ENCODE measurements at regions not wholly inside any gene's neighbourhood (a gene's known extent, or its start where the extent isn't known, plus 50 kb on each side); places are given as distances from the start of the nearest gene placed in this dataset.

DNA sequence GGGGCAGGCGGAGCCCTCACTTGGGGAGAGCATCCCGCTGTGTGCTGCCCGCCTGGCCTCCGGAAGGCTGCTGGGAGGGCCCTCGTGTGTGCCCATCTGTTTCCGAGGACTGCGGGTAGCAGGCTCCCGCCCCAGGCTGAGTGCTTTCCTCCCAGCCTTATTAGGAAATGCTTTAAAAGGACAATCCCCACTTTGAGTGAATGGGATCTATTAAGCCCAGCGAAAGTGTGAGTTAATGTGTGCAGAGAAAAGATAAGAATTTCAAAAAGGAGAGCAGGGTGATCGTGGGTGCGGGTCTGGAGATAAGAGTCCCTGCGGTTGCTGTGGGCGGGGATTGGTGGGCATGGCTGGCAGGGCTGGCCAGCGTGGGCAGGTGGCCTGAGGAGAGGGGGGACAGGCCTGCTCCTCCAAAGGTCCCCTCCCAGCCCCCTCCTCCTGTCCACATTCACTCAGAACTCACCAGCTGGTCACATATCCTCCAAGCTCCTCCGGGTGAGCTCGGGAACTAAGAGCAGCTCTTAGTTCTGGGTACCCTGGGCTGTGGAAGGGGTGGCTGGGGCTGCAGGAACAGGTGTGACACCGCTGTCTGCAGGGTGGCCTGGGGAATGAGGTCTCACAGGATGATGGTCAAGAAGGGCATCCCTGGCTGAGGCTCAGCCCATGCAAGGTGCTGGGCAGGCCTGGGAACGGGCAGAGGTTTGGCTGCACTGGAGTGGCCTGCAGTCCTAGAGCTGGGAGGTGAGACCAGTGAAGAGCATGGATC is 1260.3 kb downstream of the BRD1 start:
- DNase-seq = no peak

DNA sequence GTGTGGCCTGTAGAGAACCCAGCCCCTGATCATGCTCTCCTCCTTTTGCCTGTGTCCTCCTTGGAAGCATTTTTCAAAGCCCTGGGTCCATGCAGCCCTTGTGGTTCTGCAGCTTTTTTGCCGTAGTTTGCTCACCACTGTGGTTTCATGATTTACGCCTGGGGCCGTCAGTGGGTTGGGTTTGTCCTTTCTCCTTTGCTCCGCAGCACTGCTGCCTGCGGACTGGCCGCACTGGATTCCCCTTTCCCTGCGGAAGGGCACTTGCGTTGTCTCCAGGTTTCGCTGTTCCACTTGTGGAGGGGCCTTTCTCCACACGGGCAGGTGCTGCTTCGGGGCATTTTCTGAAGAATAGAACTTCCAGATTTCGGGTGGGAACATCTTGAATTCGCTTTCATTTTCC is 1260.9 kb downstream of the BRD1 start:
- no peak for DNase-seq

- no peak for DNase-seq
Observed at GRCh38 chr22:48565901-48566501, 1261.7 kb downstream of the BRD1 start.

GRCh38 chr22:48564995-48565394 is 1262.7 kb downstream of the BRD1 start:
- DNase-seq = no peak

DNA sequence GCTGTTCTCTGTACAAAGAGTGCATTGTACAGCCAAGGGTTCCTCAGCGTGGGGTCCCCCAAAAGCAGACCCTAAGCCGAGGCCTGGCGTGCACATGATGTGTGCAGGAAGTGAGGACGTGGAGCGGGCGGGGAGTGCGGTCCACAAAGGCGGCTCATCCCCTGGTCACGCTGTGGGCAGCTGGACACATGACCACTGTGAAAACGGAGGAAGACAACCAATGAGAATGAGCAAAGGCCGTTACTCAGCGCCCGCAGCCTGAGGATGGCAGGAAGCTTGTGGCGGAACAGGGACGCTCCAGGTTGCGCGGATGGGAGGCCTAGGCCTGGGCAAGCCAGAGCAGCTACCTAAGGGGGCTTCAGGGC is 1263.7 kb downstream of the BRD1 start:
- no peak for DNase-seq

GRCh38 chr22:48563118-48563965 is 1264.3 kb downstream of the BRD1 start:
- no peak for DNase-seq

- no peak for DNase-seq
Observed at GRCh38 chr22:48561676-48562075, 1266.0 kb downstream of the BRD1 start.

DNA sequence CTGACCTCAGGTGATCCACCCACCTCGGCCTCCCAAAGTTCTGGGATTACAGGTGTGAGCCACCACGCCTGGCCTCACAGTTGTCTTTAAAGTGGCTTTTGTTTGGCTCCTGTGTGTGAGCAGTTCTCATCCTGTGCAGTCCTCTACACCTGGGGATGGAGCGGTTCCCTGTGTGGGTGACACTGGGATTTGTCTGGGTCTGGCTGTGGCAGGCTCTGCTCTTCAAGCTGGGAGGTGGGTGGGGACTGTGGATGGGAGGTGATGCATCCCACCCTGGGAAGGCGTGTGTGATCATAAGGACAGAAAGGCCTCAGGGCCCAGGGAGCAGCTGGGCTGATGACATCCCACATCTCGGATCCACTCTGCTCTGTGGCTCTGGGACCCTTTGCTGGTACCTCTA is 1266.8 kb downstream of the BRD1 start:
- no peak for DNase-seq

GRCh38 chr22:48560389-48560751 is 1267.3 kb downstream of the BRD1 start:
- DNase-seq = no peak

DNA sequence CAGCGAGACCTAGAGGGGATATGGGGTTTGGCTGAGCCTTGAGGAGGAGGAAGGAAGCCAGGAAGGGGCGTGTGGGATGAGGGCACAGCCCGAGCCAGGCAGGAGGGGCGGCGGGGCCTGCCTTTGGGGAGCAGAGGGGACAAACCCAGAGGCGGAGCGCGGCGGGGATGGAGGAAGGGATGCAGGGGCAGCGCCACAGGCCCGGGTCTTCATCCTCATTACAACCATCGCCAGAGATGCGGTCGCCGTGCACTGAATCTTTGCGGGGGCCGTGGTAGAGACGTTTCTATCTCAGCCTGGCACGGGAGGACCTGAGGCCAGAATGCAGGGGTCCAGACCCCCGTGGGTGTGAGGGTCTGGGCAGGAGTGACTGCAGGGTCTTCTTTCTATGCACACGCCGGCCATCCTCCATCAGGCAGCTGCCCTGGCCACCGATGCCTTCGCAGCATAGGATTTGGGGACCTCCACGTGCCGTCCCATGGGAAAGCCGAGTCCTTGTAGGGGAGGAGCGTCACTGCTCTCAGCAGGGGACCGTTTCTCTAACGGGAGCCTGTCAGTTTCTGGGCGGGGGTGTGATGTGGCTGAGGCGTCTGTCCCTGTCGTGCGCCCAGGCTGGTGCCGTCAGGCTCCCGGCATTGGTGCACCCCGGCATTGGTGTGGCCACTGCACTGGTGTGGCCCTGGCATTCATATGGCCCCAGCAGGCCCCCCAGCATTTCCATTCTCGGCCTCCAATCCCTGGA is 1267.9 kb downstream of the BRD1 start:
- no peak for DNase-seq

- DNase-seq = no peak
Observed at GRCh38 chr22:48558606-48559402, 1268.9 kb downstream of the BRD1 start.

GRCh38 chr22:48558016-48558415 is 1269.7 kb downstream of the BRD1 start:
- no peak for DNase-seq

GRCh38 chr22:48557473-48557872 is 1270.2 kb downstream of the BRD1 start:
- no peak for DNase-seq

DNA sequence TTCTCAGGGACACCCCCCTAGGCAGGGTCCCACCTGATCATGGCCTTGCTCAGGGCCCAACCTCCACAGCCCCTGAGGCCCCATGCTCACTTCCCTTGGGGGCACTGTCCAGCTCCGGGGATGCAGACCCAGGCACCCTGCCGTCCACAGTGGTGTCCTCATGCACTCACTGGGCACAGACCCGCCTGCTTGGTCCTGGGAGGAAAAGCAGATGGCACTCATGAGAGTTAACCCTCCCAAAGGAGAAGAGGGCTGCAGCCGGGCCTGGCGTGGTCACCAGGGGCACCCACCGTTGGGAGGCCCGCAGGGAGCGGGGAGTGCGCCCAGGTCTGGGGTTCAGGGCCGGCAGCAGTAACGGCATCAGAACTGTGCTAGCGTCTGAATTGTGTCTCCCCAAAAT is 1270.9 kb downstream of the BRD1 start:
- DNase-seq = no peak

DNA sequence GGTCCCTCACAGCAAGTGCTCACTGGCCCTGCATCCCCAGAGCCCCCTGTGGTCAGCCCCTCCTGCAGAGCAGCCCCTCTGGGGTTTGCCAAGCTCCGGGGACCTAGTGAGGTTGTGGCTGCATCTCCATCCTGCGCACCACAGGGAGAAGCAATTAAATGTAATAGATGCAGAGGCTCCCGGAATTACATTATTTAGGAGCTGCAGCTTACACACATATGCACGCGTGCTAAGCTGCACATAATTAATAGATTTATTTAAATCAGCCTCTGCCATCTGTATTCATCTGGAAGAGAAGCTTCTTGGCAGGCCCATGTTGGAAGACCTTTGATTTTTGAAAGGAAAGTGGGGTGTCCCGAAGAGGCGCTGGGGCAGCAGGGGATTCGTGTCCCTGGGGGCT is 1271.5 kb downstream of the BRD1 start:
- DNase-seq = no peak

DNA sequence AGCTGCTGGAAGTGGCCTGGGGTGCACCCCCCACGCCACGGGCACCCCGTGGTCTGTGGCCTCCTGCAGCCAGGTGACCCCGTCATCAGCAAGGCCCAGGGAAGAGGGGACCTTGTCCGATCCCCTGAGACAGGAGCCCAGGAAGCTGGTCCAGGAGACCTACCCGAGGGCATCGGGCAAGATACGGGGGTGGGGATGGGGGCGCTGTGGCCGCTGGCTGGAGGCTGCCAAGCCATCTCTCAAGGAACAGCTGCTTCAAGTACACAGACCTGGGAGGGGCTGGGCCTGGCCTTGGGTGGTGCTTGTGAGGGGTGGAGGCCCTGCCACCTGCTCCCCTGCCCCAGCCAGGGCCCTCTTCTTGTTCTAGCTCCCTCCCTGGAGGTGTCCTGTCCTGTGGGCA is 1272.1 kb downstream of the BRD1 start:
- no peak for DNase-seq

DNA sequence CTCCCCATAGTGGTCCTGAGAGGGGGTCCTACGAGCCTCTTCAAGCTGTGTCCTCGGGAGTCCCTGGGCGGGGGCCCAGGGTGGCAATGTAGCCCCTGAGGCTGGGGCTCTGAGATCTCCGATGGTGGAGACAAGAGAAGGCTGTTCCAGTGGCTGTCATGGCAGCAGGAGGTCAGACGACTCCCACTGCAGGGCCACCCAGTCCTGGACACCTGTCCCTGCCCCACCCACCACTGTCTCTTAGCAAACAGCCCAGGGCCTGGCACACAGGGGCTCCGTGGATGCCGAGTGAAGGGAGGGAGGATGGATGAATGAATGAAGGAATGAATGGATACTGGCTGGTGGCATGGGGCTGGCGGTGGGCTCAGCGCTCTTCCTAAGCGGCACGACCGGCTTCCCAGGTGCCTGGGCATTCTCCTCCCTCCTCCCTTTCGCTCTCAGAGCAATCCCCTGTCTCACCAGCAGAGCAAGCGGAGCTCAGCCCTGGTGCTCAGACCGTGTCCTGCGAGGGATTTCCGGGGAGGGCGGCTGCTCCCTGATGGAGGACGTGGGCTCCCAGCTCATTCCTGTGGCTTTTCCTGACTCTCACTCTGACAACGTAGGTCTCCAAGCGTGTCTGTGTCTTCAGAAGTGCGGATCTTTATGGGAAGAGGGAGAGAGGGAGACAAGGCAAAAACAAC is 1272.6 kb downstream of the BRD1 start:
- no peak for DNase-seq

DNA sequence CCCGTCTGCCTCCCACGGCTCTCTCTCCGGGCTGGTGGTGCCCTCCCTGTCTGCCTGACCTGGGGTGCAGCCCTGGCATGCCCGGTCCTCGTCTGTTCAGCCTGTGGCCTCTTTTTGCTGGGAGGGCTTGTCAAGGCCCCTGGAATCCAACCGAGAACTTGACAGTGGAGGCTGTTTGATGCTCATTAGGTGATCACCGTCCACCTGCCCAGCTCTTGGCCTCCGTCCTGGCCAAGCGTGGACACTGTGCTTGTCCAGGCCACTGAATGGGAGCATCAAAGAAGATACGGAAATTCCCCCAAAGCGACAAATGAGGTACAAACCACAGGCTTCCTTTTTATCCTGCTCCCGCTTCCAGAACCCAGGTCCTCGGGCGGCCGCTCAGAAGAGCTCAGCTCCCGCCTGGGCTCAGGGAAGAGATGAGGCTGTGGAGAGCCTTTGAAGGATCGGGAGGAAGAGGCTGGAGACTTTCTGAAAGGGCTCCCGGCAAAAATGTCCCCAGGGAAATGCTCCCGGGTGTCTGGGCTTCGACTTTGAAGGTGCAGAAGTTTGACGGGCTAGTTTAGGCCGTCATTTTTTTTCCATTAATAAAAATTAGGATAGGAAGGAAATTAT is 1273.9 kb downstream of the BRD1 start:
- no peak for DNase-seq

DNA sequence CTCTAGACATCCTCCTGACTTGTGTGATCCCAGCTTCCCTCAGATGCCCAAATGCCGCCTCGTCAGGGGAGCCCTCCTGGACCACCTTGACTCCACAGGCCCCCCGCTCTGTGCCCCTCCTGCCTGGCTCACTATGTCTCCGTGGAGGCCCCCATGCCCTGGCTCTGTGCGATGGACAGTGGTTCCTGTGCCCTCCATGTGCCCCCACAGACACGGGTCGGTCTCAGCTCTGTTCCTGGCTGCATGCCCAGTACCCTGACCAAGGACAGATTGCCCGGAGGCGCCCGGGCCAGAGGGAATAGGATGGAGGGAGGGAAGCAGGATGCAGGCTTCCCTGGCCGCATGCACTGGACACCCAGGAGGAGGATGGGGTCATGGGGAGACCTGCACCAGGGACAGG is 1274.6 kb downstream of the BRD1 start:
- DNase-seq = no peak

DNA sequence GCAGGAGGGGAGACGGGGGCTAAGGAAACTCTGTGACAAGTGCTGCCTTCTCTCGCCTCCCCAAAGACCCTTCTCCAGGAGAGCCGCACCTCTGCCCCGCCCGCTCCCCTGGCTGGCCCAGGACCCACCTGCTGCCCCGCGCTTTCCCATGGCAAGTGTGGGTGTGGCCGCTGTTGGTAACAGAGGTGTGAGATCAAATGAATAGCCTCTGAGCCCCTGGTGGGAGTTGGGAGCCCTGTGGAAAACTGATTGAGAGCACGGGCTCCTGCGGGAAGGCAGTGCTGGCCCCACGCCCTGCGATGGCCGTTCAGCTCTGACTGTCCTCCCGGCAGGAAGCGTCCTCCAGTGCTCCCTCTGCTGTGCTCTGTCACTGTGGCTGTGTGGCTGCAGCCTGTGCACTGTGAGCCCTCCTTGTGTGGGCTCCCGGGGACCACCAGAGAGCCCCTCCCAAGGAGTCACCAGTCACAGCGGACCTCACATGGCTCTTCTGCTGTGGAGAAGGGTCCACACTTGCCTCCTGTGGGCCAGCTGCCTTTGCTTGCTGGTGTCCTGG is 1275.9 kb downstream of the BRD1 start:
- no peak for DNase-seq

- no peak for DNase-seq
Observed at GRCh38 chr22:48551061-48551460, 1276.6 kb downstream of the BRD1 start.

All from activated CD4-positive, alpha-beta T cell treated with anti-CD3 and anti-CD28 coated beads for 1 hour (primary cell).